HCT116 (cell line): ENCODE measurements at regions not wholly inside any gene's neighbourhood (a gene's known extent, or its start where the extent isn't known, plus 50 kb on each side); places are given as distances from the start of the nearest gene placed in this dataset.

Source experiments
- ATAC-seq: fragments of 200-7000 bp; cut with Tn5 transposase; 2 replicates; pipeline ENCODE4 v1.9.1; 2020; ENCODE audit warnings: mild to moderate bottlenecking, moderate library complexity
- BruUV-seq: library from RNA; stranded (reverse); fragments of 400-500 nt; replicated peaks from 2 replicates; lab custom pipeline; 2021; lab: Mats Ljungman, UMichigan
- CTCF ChIA-PET: fragments of 300-600 bp; sonication (Branson Sonifier 250); formaldehyde crosslinking; loops from one replicate; lab custom pipeline; 2021; ENCODE audit warnings: antibody characterized with exemption; lab: Charles Lee
- POLR2A ChIA-PET: fragments of 300-600, 350-600 bp; sonication (Branson Sonifier 250); formaldehyde crosslinking; loops from one replicate; lab custom pipeline; 2021; ENCODE audit warnings: antibody characterized with exemption; lab: Charles Lee
- RAD21 ChIA-PET, 2 experiments: fragments of 300-600 bp; sonication (Branson Sonifier 250); formaldehyde crosslinking; loops; one replicate each; lab custom pipeline; 2023; ENCODE audit warnings: low total read pairs in 2 of 2; ENCODE audit not compliant: uncharacterized antibody in 2 of 2, unreplicated experiment in 2 of 2, low non-redundant PET in 1 of 2; lab: Charles Lee
- DNase-seq: peaks from one replicate; pipeline ENCODE4 v3.0.0-alpha.2; 2010; ENCODE audit warnings: low read depth, low spot score
- H2AFZ ChIP-seq: fragments of 200-600 bp; shearing (Covaris generic), sonication (generic); 2 replicates; pipeline ENCODE4 v1.6.1; 2017; ENCODE audit warnings: low read depth, mixed run types, mixed read lengths, antibody characterized with exemption, low read length; ENCODE audit not compliant: poor library complexity, severe bottlenecking
- H3K27ac ChIP-seq: 2 replicates; pipeline ENCODE4 v1.5.1; 2012; ENCODE audit warnings: low read depth, low read length
- H3K27me3 ChIP-seq: fragments of 200-600 bp; sonication (generic); 2 replicates; pipeline ENCODE4 v1.6.1; 2016; ENCODE audit warnings: mixed run types, low read length, mixed read lengths; ENCODE audit not compliant: insufficient read depth
- H3K36me3 ChIP-seq, 2 experiments: fragments of 200-500 bp in 1 of 2; fragments of 200-600 bp in 1 of 2; sonication (Bioruptor generic) in 1 of 2; sonication (generic) in 1 of 2; 2 replicates each; pipeline versions ENCODE4 v1.5.1 to v1.6.1; 2014 to 2016; ENCODE audit warnings: low read length in 2 of 2, inconsistent platforms in 1 of 2, mixed read lengths in 1 of 2, mixed run types in 1 of 2; ENCODE audit not compliant: insufficient read depth in 2 of 2, control insufficient read depth in 1 of 2
- H3K4me1 ChIP-seq, 2 experiments: fragments of 200-600 bp in 1 of 2; sonication (generic) in 1 of 2; 2 replicates each; pipeline versions ENCODE4 v1.5.1 to v1.6.1; 2012 to 2017; ENCODE audit warnings: low read length in 2 of 2, inconsistent platforms in 1 of 2, mild to moderate bottlenecking in 1 of 2, mixed read lengths in 1 of 2, mixed run types in 1 of 2, moderate library complexity in 1 of 2; ENCODE audit not compliant: insufficient read depth in 2 of 2, control insufficient read depth in 1 of 2
- H3K4me2 ChIP-seq: fragments of 200-600 bp; sonication (generic); 2 replicates; pipeline ENCODE4 v1.6.1; 2017; ENCODE audit warnings: mixed run types, low read length, mixed read lengths
- H3K4me3 ChIP-seq, 2 experiments: fragments of 200-600 bp in 1 of 2; sonication (generic) in 1 of 2; replicated peaks in 1 of 2; 2 replicates each; pipeline ENCODE4 v1.5.1; 2011 to 2016; ENCODE audit warnings: low read length in 2 of 2, control low read depth in 1 of 2, low read depth in 1 of 2, mild to moderate bottlenecking in 1 of 2, mixed read lengths in 1 of 2, mixed run types in 1 of 2
- H3K79me2 ChIP-seq: fragments of 200-600 bp; sonication (generic); 2 replicates; pipeline ENCODE4 v1.6.1; 2017; ENCODE audit warnings: mild to moderate bottlenecking, mixed run types, low read length, moderate library complexity, mixed read lengths; ENCODE audit not compliant: insufficient read depth
- H3K9ac ChIP-seq: fragments of 200-600 bp; sonication (generic); 2 replicates; pipeline ENCODE4 v1.6.1; 2016; ENCODE audit warnings: low read length, mixed read lengths
- H3K9me2 ChIP-seq: fragments of 200-600 bp; sonication (generic), shearing (Covaris generic); 2 replicates; pipeline ENCODE4 v1.6.1; 2017; ENCODE audit warnings: mixed run types, mild to moderate bottlenecking, moderate library complexity; ENCODE audit not compliant: insufficient read depth
- H3K9me3 ChIP-seq, 2 experiments: fragments of 200-500 bp in 1 of 2; fragments of 200-600 bp in 1 of 2; sonication (Bioruptor generic) in 1 of 2; sonication (generic) in 1 of 2; 2 replicates each; pipeline ENCODE4 v1.6.1; 2014 to 2017; ENCODE audit warnings: low read length in 2 of 2, mixed read lengths in 2 of 2, inconsistent platforms in 1 of 2, low read depth in 1 of 2, mild to moderate bottlenecking in 1 of 2, mixed run types in 1 of 2, moderate library complexity in 1 of 2; ENCODE audit not compliant: control insufficient read depth in 1 of 2, insufficient read depth in 1 of 2
- H4K20me1 ChIP-seq: fragments of 200-600 bp; sonication (generic), shearing (Covaris generic); 2 replicates; pipeline ENCODE4 v1.6.1; 2017; ENCODE audit warnings: mixed run types, mild to moderate bottlenecking, moderate library complexity; ENCODE audit not compliant: insufficient read depth
- ATF3 ChIP-seq: IDR thresholded peaks from 2 replicates; pipeline ENCODE4 v1.6.1; 2012
- CBX3 ChIP-seq: IDR thresholded peaks from 2 replicates; pipeline ENCODE4 v1.6.1; 2012; ENCODE audit warnings: low read depth
- EZH2phosphoT487 ChIP-seq: fragments of 200-600 bp; IDR thresholded peaks from 2 replicates; pipeline ENCODE4 v1.6.1; 2018; ENCODE audit warnings: antibody characterized with exemption, borderline replicate concordance
- POLR2AphosphoS5 ChIP-seq: IDR thresholded peaks from 2 replicates; pipeline ENCODE4 v1.6.1; 2011; ENCODE audit warnings: mild to moderate bottlenecking, low read depth, low read length, moderate library complexity
- RAD21 ChIP-seq: IDR thresholded peaks from 2 replicates; pipeline ENCODE4 v1.6.1; 2012; ENCODE audit warnings: low read depth, mild to moderate bottlenecking
- REST ChIP-seq: IDR thresholded peaks from 2 replicates; pipeline ENCODE4 v1.6.1; 2012; ENCODE audit warnings: low read depth
- ZBTB33 ChIP-seq: IDR thresholded peaks from 2 replicates; pipeline ENCODE4 v1.6.1; 2011; ENCODE audit warnings: mild to moderate bottlenecking, low read length, moderate library complexity; ENCODE audit not compliant: insufficient replicate concordance; ENCODE audit errors: extremely low read depth
- intact Hi-C: fragments of 100-400 bp; cut with micrococcal nuclease; formaldehyde crosslinking; loops from 2 replicates; pipeline ENCODE4 v1.10.0; 2022

- peak overlapping the region; percentile 56 for H2AFZ ChIP-seq
- DNase-seq (no peak), ATAC-seq (no peak)
- no TSS peak for BruUV-seq
- H3K27ac ChIP-seq, result no peak overlapping the region
- TF ChIP-seq CBX3, result no peak
- TF ChIP-seq RAD21, result no peak
- no peak for TF ChIP-seq REST
- no peak for TF ChIP-seq ZBTB33
- no peak for TF ChIP-seq EZH2phosphoT487
- TF ChIP-seq ATF3, result no peak
- TF ChIP-seq POLR2AphosphoS5, result no peak
- ChIA-PET POLR2A (interaction anchor here (0.6 to 1.4 kb wide), 2 partner anchors 10 to 11 kb away, joined by 3 to 4 read pairs; no protein-coding TSS in a partner anchor), RAD21 (interaction anchor here in 1 of 2 experiments (0.7 kb wide), 1 partner anchor 8 kb away, joined by 3 read pairs; no protein-coding TSS in a partner anchor), CTCF (no interaction called here)
- H3K4me1 ChIP-seq, result peaks cover 23 to 41% of the 10 kb centered on the region in 2 experiments
- no peak overlapping the region for H3K9ac ChIP-seq
- no peaks in the 10 kb centered on the region for H3K27me3 ChIP-seq
- no peaks in the 10 kb centered on the region for H3K9me2 ChIP-seq
- H3K36me3 ChIP-seq, result no peaks in the 10 kb centered on the region
- H3K4me3 ChIP-seq, result no peak overlapping the region
- no peaks in the 10 kb centered on the region for H3K9me3 ChIP-seq
- H4K20me1 ChIP-seq, result no peaks in the 10 kb centered on the region
- H3K4me2 ChIP-seq, result no peak overlapping the region
- intact Hi-C loops, result no loop called here
- H3K79me2 ChIP-seq, result no peaks in the 10 kb centered on the region
These were observed 191.7 kb upstream of the ZNF217 start for GRCh38 chr20:53785320-53785719.
